ENCODE measurements at regions not wholly inside any gene's neighbourhood (a gene's known extent, or its start where the extent isn't known, plus 50 kb on each side); places are given as distances from the start of the nearest gene placed in this dataset.

DNA sequence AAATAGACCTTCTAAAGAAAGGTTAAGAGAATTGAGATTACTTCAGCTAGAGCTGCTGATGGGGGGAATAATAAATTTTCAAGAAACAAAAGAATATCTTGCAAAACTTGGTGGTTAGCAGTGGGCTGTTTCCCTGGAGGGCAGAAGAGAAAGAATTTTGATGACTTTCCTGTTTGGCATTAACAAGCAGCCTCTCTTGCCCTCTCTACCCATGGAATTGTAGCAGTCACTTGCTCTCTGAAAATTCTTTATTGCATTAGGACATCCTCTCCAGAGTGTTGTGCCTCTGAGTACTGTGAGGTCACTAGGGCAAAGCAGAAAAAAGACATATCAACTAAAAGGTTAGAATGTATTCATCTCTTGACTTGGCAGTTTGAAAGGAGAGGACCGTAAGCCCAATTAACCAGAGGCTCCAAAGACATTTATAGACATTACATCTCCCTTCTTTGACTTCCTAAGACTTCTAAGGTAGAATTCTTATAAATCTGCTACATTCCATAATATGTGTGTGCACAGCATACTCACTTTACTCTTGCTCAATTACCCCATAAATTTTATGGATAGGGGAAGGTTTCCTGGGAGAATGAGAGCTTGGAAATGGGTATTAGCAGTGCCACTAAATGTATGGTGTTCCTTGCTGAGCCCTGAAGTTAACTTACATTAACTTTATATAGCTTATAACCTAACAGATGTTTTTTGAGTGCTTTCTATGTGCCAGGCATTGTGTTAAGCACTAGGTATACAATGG, 215.3 kb downstream of the KIF20B start:
- H3K9ac ChIP-seq (ENCODE audit: low read length) = no peak overlapping the region
- H3K27me3 ChIP-seq (replicated peaks; ENCODE audit: control insufficient read depth, insufficient read depth, low read length) = no peaks in the 10 kb centered on the region
- DNase-seq (ENCODE audit: low read depth) = peak; percentile 31
- H3K9me3 ChIP-seq (ENCODE audit: control insufficient read depth, low read length) = no peaks in the 10 kb centered on the region
- peaks cover 7% of the 10 kb centered on the region for H3K4me1 ChIP-seq (ENCODE audit: control insufficient read depth, insufficient read depth, low read length)
- no peak overlapping the region for H3K4me3 ChIP-seq (ENCODE audit: low read length)
- H3K36me3 ChIP-seq (ENCODE audit: control insufficient read depth, insufficient read depth, low read length, severe bottlenecking) = no peaks in the 10 kb centered on the region

DNA sequence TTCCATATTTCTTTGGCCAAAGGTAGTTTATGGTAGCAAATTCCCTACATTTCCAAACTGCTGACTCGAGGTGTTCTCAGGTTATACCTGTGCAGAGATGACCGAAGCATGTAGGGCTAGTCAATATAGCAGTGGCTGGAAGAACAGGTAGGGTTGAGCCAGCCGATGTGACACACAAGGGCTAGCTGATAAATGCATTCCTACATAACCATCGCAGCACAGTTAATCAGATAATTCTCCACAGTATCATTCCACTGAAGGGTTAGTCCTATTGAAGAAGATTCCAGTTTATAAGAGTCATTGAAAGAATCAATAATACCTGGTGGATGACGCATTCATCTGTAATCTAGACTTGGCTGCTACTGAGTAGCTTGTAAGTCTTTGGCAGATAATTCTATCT, 220.0 kb downstream of the KIF20B start:
- Histone ChIP-seq H3K9me3 (ENCODE audit: control insufficient read depth, low read length) (no peaks in the 10 kb centered on the region), H3K27me3 (replicated peaks; ENCODE audit: control insufficient read depth, insufficient read depth, low read length) (no peaks in the 10 kb centered on the region), H3K4me1 (ENCODE audit: control insufficient read depth, insufficient read depth, low read length) (peaks cover 7% of the 10 kb centered on the region), H3K4me3 (ENCODE audit: low read length) (no peak overlapping the region), H3K9ac (ENCODE audit: low read length) (no peak overlapping the region), H3K36me3 (ENCODE audit: control insufficient read depth, insufficient read depth, low read length, severe bottlenecking) (no peaks in the 10 kb centered on the region)
- no peak for DNase-seq (ENCODE audit: low read depth)

GRCh38 chr10:89923661-89924060, 222.3 kb downstream of the KIF20B start:
- H3K27me3 ChIP-seq (replicated peaks; ENCODE audit: control insufficient read depth, insufficient read depth, low read length) = no peaks in the 10 kb centered on the region
- no peak overlapping the region for H3K9ac ChIP-seq (ENCODE audit: low read length)
- H3K4me3 ChIP-seq (ENCODE audit: low read length) = no peak overlapping the region
- H3K36me3 ChIP-seq (ENCODE audit: control insufficient read depth, insufficient read depth, low read length, severe bottlenecking) = no peaks in the 10 kb centered on the region
- H3K9me3 ChIP-seq (ENCODE audit: control insufficient read depth, low read length) = no peaks in the 10 kb centered on the region
- H3K4me1 ChIP-seq (ENCODE audit: control insufficient read depth, insufficient read depth, low read length) = no peaks in the 10 kb centered on the region
- DNase-seq (ENCODE audit: low read depth) = no peak

DNA sequence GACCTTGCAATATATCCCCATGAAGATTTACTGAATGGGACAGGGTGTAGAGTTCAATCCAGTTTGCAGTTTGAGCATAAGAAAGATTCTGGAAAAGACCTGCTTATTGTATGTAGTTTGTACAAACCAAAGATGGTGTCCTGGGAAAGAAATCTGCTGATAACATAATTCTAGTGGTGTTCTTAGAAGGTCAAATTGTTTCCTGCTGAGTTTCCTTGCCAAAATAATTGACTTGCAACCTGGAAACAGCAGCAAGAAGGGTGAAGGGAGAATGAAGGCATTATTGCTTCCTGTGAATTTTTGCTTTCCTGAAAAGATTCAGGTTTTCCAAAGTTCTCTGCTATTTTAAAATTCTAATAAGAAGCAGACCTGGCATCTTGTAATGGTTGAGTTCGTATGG, 222.9 kb downstream of the KIF20B start:
- H3K4me3 ChIP-seq (ENCODE audit: low read length) = no peak overlapping the region
- no peaks in the 10 kb centered on the region for H3K9me3 ChIP-seq (ENCODE audit: control insufficient read depth, low read length)
- H3K36me3 ChIP-seq (ENCODE audit: control insufficient read depth, insufficient read depth, low read length, severe bottlenecking) = no peaks in the 10 kb centered on the region
- H3K27me3 ChIP-seq (replicated peaks; ENCODE audit: control insufficient read depth, insufficient read depth, low read length) = no peaks in the 10 kb centered on the region
- no peaks in the 10 kb centered on the region for H3K4me1 ChIP-seq (ENCODE audit: control insufficient read depth, insufficient read depth, low read length)
- DNase-seq (ENCODE audit: low read depth) = no peak
- no peak overlapping the region for H3K9ac ChIP-seq (ENCODE audit: low read length)

DNA sequence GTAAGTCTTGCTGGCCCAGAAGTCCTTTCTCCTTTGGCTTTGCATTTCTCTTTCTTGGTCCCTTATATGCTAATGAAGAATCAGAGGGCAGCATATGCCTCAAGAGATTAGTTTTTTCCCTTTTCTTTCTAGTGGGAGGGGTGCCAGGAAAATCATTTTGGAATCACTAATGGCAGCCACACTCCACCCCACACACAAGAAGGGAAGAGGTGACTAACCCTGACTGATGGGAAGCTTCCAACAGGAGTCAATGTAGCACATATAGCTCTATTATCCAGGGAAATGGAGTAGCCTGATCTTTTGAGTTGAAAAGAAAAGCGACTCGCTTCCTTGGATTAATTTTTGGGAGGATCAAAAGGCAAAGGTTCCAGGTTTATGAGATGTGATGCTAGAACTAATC, 225.3 kb downstream of the KIF20B start:
- Histone ChIP-seq H3K9me3 (ENCODE audit: control insufficient read depth, low read length) (no peaks in the 10 kb centered on the region), H3K9ac (ENCODE audit: low read length) (no peak overlapping the region), H3K27me3 (replicated peaks; ENCODE audit: control insufficient read depth, insufficient read depth, low read length) (no peaks in the 10 kb centered on the region), H3K36me3 (ENCODE audit: control insufficient read depth, insufficient read depth, low read length, severe bottlenecking) (no peaks in the 10 kb centered on the region), H3K4me1 (ENCODE audit: control insufficient read depth, insufficient read depth, low read length) (no peaks in the 10 kb centered on the region), H3K4me3 (ENCODE audit: low read length) (no peak overlapping the region)
- DNase-seq (ENCODE audit: low read depth) = no peak

DNA sequence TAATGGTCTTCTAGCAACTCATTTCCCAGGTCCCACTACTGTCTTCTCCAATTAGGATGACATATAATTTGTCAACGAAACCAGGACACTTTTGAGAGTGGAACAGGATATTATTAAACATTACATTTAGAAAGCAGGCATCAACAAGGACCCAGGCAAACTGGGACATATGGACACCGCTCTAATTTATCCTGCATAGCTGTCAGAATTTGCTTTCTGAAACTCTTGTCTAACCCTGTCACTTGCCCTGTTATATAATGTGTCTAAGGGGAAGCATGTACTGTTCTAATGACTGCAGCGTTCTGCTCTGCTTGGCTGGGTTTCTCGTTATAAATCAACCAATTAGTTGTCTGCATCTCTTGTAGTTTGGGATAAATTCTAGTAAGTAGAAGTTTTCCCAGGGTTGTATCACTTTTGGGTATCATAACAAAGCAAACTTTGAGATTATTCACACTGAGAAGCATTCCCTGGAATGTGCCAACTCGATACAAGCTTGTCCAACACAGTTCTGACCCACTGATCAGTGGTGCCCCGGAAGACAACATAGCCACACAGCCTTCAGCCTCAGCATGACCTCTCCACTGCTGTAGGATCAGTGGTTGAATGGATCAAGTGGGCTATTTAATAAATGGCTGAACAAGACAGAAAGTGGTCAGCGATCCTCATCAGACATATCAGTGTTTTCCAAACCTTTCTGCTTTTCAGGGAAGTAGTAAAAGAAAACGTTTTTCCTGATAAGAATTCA, 228.1 kb downstream of the KIF20B start:
- no peak overlapping the region for H3K4me3 ChIP-seq (ENCODE audit: low read length)
- no peak overlapping the region for H3K9ac ChIP-seq (ENCODE audit: low read length)
- no peaks in the 10 kb centered on the region for H3K9me3 ChIP-seq (ENCODE audit: control insufficient read depth, low read length)
- no peaks in the 10 kb centered on the region for H3K4me1 ChIP-seq (ENCODE audit: control insufficient read depth, insufficient read depth, low read length)
- H3K36me3 ChIP-seq (ENCODE audit: control insufficient read depth, insufficient read depth, low read length, severe bottlenecking) = no peaks in the 10 kb centered on the region
- DNase-seq (ENCODE audit: low read depth) = no peak
- no peaks in the 10 kb centered on the region for H3K27me3 ChIP-seq (replicated peaks; ENCODE audit: control insufficient read depth, insufficient read depth, low read length)

DNA sequence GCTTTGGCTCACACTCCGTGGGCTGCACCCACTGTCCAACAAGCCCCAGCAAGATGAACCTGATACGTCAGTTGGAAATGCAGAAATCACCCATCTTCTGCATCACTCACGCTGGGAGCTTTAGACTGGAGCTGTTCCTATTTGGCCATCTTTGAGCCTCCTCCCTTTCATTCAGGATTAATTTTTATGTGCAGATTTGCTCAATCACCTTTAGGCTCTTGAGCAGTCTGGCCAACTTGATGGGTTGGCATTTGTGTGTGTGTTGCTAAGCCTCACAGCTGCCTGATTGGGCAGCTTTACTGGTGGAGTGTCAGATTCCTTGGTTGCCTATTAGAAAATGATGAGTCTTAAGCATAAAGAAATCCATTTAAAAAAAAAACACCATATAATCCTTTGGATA, 236.1 kb downstream of the KIF20B start:
- Histone ChIP-seq H3K9me3 (ENCODE audit: control insufficient read depth, low read length) (no peaks in the 10 kb centered on the region), H3K36me3 (ENCODE audit: control insufficient read depth, insufficient read depth, low read length, severe bottlenecking) (no peaks in the 10 kb centered on the region), H3K9ac (ENCODE audit: low read length) (no peak overlapping the region), H3K4me3 (ENCODE audit: low read length) (no peak overlapping the region), H3K27me3 (replicated peaks; ENCODE audit: control insufficient read depth, insufficient read depth, low read length) (no peaks in the 10 kb centered on the region), H3K4me1 (ENCODE audit: control insufficient read depth, insufficient read depth, low read length) (no peaks in the 10 kb centered on the region)
- DNase-seq (ENCODE audit: low read depth) = no peak

GRCh38 chr10:89940076-89940475, 238.7 kb downstream of the KIF20B start:
- H3K9me3 ChIP-seq (ENCODE audit: control insufficient read depth, low read length) = no peaks in the 10 kb centered on the region
- H3K4me3 ChIP-seq (ENCODE audit: low read length) = no peak overlapping the region
- H3K4me1 ChIP-seq (ENCODE audit: control insufficient read depth, insufficient read depth, low read length) = no peaks in the 10 kb centered on the region
- H3K9ac ChIP-seq (ENCODE audit: low read length) = no peak overlapping the region
- DNase-seq (ENCODE audit: low read depth) = no peak
- H3K27me3 ChIP-seq (replicated peaks; ENCODE audit: control insufficient read depth, insufficient read depth, low read length) = no peaks in the 10 kb centered on the region
- no peaks in the 10 kb centered on the region for H3K36me3 ChIP-seq (ENCODE audit: control insufficient read depth, insufficient read depth, low read length, severe bottlenecking)

- no peaks in the 10 kb centered on the region for H3K9me3 ChIP-seq (ENCODE audit: control insufficient read depth, low read length)
- DNase-seq (ENCODE audit: low read depth) = no peak
- H3K4me3 ChIP-seq (ENCODE audit: low read length) = no peak overlapping the region
- no peak overlapping the region for H3K9ac ChIP-seq (ENCODE audit: low read length)
- no peaks in the 10 kb centered on the region for H3K27me3 ChIP-seq (replicated peaks; ENCODE audit: control insufficient read depth, insufficient read depth, low read length)
- no peaks in the 10 kb centered on the region for H3K36me3 ChIP-seq (ENCODE audit: control insufficient read depth, insufficient read depth, low read length, severe bottlenecking)
- H3K4me1 ChIP-seq (ENCODE audit: control insufficient read depth, insufficient read depth, low read length) = no peaks in the 10 kb centered on the region
Measured at GRCh38 chr10:89942217-89942616, 240.8 kb downstream of the KIF20B start.

- H3K4me1 ChIP-seq (ENCODE audit: control insufficient read depth, insufficient read depth, low read length) = no peaks in the 10 kb centered on the region
- H3K27me3 ChIP-seq (replicated peaks; ENCODE audit: control insufficient read depth, insufficient read depth, low read length) = no peaks in the 10 kb centered on the region
- H3K36me3 ChIP-seq (ENCODE audit: control insufficient read depth, insufficient read depth, low read length, severe bottlenecking) = no peaks in the 10 kb centered on the region
- H3K9ac ChIP-seq (ENCODE audit: low read length) = no peak overlapping the region
- H3K4me3 ChIP-seq (ENCODE audit: low read length) = no peak overlapping the region
- DNase-seq (ENCODE audit: low read depth) = no peak
- peaks cover 8% of the 10 kb centered on the region for H3K9me3 ChIP-seq (ENCODE audit: control insufficient read depth, low read length)
Measured at GRCh38 chr10:89944138-89944537, 242.7 kb downstream of the KIF20B start.

DNA sequence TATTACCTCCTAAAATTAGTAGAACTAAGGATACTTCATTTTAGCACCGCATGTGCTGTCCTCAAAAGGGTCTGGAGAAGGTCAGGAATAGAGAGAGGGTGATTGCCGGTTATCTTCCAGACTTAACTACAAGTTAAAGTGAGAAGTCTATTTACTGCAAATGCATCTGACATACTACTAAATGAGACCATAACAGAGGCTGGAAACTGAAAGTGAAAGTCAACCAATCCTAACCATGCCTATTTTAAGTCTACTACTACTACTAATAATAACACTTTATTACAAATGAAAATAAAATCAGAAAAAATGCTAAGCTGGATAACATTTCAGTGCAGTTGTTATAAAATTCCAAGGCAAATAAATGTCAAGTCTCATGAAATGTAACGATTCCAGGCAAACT, 244.7 kb downstream of the KIF20B start:
- Histone ChIP-seq H3K27me3 (replicated peaks; ENCODE audit: control insufficient read depth, insufficient read depth, low read length) (no peaks in the 10 kb centered on the region), H3K9ac (ENCODE audit: low read length) (no peak overlapping the region), H3K9me3 (ENCODE audit: control insufficient read depth, low read length) (peaks cover 8% of the 10 kb centered on the region), H3K36me3 (ENCODE audit: control insufficient read depth, insufficient read depth, low read length, severe bottlenecking) (no peaks in the 10 kb centered on the region), H3K4me1 (ENCODE audit: control insufficient read depth, insufficient read depth, low read length) (no peaks in the 10 kb centered on the region), H3K4me3 (ENCODE audit: low read length) (no peak overlapping the region)
- peak; percentile 11 for DNase-seq (ENCODE audit: low read depth)
